A549 (cell line): ENCODE measurements at regions not wholly inside any gene's neighbourhood (a gene's known extent, or its start where the extent isn't known, plus 50 kb on each side); places are given as distances from the start of the nearest gene placed in this dataset.

ENCODE experiments used
- ATAC-seq, 2 experiments: fragments of 200-7000 bp in 1 of 2; fragments of >200 bp in 1 of 2; cut with Nextera tagmentation in 1 of 2; cut with Tn5 transposase in 1 of 2; 3 replicates each; pipeline versions ENCODE4 v1.8.0 to v1.9.1; 2018 to 2020; ENCODE audit warnings: mild to moderate bottlenecking in 1 of 2, moderate library complexity in 1 of 2
- CTCF ChIA-PET: fragments of 300-600 bp; sonication (Branson Sonifier 250); formaldehyde crosslinking; extraction: SDS; loops from one replicate; lab custom pipeline; 2021; ENCODE audit warnings: antibody characterized with exemption, inconsistent platforms; lab: Yijun Ruan, JAX
- POLR2A ChIA-PET: fragments of 350-600 bp; formaldehyde crosslinking; extraction: SDS; loops from one replicate; lab custom pipeline; 2021; ENCODE audit warnings: antibody characterized with exemption, inconsistent platforms; lab: Yijun Ruan, JAX
- DNase-seq, 2 experiments: peaks; one replicate each; pipeline versions ENCODE4 v3.0.0 to v3.0.0-alpha.2; 2011 to 2016; ENCODE audit warnings: low read depth in 1 of 2, low spot score in 1 of 2
- FAIRE-seq: peaks from 2 replicates; lab custom pipeline; 2011; peaks lifted over from hg19 to GRCh38; lab: Jason Lieb, UNC
- H3K27ac ChIP-seq, 2 experiments: fragments of >200 bp; sonication (Bioruptor Twin); formaldehyde crosslinking; 3 replicates each; pipeline ENCODE4 v1.5.1; 2016 to 2017
- H3K4me1 ChIP-seq: fragments of >200 bp; sonication (Bioruptor Twin); formaldehyde crosslinking; 3 replicates; pipeline ENCODE4 v1.6.1; 2016
- H3K4me2 ChIP-seq: fragments of >200 bp; sonication (Bioruptor Twin); formaldehyde crosslinking; 3 replicates; pipeline ENCODE4 v1.6.1; 2016
- H3K4me3 ChIP-seq: fragments of >200 bp; sonication (Bioruptor Twin); formaldehyde crosslinking; 3 replicates; pipeline ENCODE4 v1.5.1; 2016
- H3K9me3 ChIP-seq: fragments of >200 bp; sonication (Bioruptor Twin); formaldehyde crosslinking; 3 replicates; pipeline ENCODE4 v1.6.1; 2016
- BHLHE40 ChIP-seq: IDR thresholded peaks from 2 replicates; pipeline ENCODE4 v1.6.1; 2012; ENCODE audit warnings: low read depth, low read length, inconsistent platforms
- CBX2 ChIP-seq: fragments of 200-600 bp; sonication (generic); IDR thresholded peaks from 2 replicates; pipeline ENCODE4 v1.6.1; 2016; ENCODE audit warnings: low read depth, mild to moderate bottlenecking, borderline replicate concordance
- CBX8 ChIP-seq: fragments of 200-600 bp; sonication (generic); IDR thresholded peaks from 2 replicates; pipeline ENCODE4 v1.6.1; 2016
- CEBPB ChIP-seq, 2 experiments: fragments of >200 bp in 1 of 2; sonication (Bioruptor Twin) in 1 of 2; formaldehyde crosslinking in 1 of 2; IDR thresholded peaks; 2 replicates each; pipeline ENCODE4 v1.6.1; 2012 to 2016
- FOXS1 ChIP-seq: fragments of 250-450 bp; sonication (Bioruptor Pico); IDR thresholded peaks from 2 replicates; pipeline ENCODE4 v1.5.0; 2020; ENCODE audit warnings: mild to moderate bottlenecking, moderate library complexity
- HDAC2 ChIP-seq: fragments of 200-600 bp; sonication (generic); IDR thresholded peaks from 2 replicates; pipeline ENCODE4 v1.6.1; 2016
- HEYL ChIP-seq: fragments of 250-450 bp; sonication (Bioruptor Pico); IDR thresholded peaks from 2 replicates; pipeline ENCODE4 v1.8.0; 2021; ENCODE audit warnings: mild to moderate bottlenecking, moderate library complexity
- JUN ChIP-seq, 2 experiments: fragments of >200 bp; sonication (Bioruptor Twin); formaldehyde crosslinking; IDR thresholded peaks; 2 replicates in 1 of 2; 3 replicates in 1 of 2; pipeline ENCODE4 v1.6.1; 2016 to 2017
- KDM1A ChIP-seq: fragments of 200-600 bp; sonication (generic); IDR thresholded peaks from 2 replicates; pipeline ENCODE4 v1.6.1; 2016; ENCODE audit warnings: low read depth, mild to moderate bottlenecking
- KDM5A ChIP-seq: fragments of 200-600 bp; sonication (generic); IDR thresholded peaks from 2 replicates; pipeline ENCODE4 v1.6.1; 2016; ENCODE audit warnings: antibody characterized with exemption, mild to moderate bottlenecking
- MAFK ChIP-seq: fragments of 450-650 bp; IDR thresholded peaks from 2 replicates; pipeline ENCODE4 v1.6.1; 2014; ENCODE audit not compliant: partially characterized antibody
- NPAS2 ChIP-seq: fragments of 250-450 bp; sonication (Bioruptor Pico); IDR thresholded peaks from 2 replicates; pipeline ENCODE4 v1.8.0; 2022; ENCODE audit warnings: mild to moderate bottlenecking, moderate library complexity, borderline replicate concordance
- PHF8 ChIP-seq: fragments of 200-600 bp; sonication (generic); IDR thresholded peaks from 2 replicates; pipeline ENCODE4 v1.6.1; 2016; ENCODE audit warnings: low read depth, mild to moderate bottlenecking, antibody characterized with exemption, moderate library complexity, borderline replicate concordance
- RAD21 ChIP-seq, 2 experiments: fragments of >200 bp in 1 of 2; sonication (Bioruptor Twin) in 1 of 2; formaldehyde crosslinking in 1 of 2; IDR thresholded peaks in 1 of 2; conservative IDR thresholded peaks in 1 of 2; 2 replicates in 1 of 2; 3 replicates in 1 of 2; pipeline ENCODE4 v1.6.1; 2012 to 2018; ENCODE audit warnings: inconsistent platforms in 1 of 2
- RARB ChIP-seq: fragments of 250-450 bp; sonication (Bioruptor Pico); IDR thresholded peaks from 2 replicates; pipeline ENCODE4 v1.8.0; 2021; ENCODE audit warnings: mild to moderate bottlenecking, moderate library complexity
- ZC3H11A ChIP-seq: fragments of 450-650 bp; IDR thresholded peaks from 2 replicates; pipeline ENCODE4 v1.6.1; 2014; ENCODE audit warnings: antibody characterized with exemption, mild to moderate bottlenecking
- ZFP36 ChIP-seq: fragments of 450-650 bp; IDR thresholded peaks from 2 replicates; pipeline ENCODE4 v1.6.1; 2014; ENCODE audit warnings: borderline replicate concordance; ENCODE audit not compliant: partially characterized antibody
- ZSCAN20 ChIP-seq: fragments of 250-450 bp; sonication (Bioruptor Pico); IDR thresholded peaks from 2 replicates; pipeline ENCODE4 v1.8.0; 2022; ENCODE audit warnings: mild to moderate bottlenecking, moderate library complexity
- WGBS: methylation state at CpG from one replicate; pipeline ENCODE4 v1.1.6; 2017; ENCODE audit errors: missing lambda C conversion rate; 5-methylcytosine and 5-hydroxymethylcytosine counted together
- TF ChIP-seq, protein P1 (sequence below): fragments of >200 bp; sonication (Bioruptor Twin); formaldehyde crosslinking; IDR thresholded peaks from 3 replicates; pipeline ENCODE4 v1.5.1; 2016
- TF ChIP-seq, protein P2 (sequence below): IDR thresholded peaks from 2 replicates; pipeline ENCODE4 v1.6.1; 2012
- TF ChIP-seq, protein P3 (sequence below): fragments of 450-650 bp; IDR thresholded peaks from 2 replicates; pipeline ENCODE4 v1.6.1; 2014; ENCODE audit warnings: antibody characterized with exemption

DNA sequence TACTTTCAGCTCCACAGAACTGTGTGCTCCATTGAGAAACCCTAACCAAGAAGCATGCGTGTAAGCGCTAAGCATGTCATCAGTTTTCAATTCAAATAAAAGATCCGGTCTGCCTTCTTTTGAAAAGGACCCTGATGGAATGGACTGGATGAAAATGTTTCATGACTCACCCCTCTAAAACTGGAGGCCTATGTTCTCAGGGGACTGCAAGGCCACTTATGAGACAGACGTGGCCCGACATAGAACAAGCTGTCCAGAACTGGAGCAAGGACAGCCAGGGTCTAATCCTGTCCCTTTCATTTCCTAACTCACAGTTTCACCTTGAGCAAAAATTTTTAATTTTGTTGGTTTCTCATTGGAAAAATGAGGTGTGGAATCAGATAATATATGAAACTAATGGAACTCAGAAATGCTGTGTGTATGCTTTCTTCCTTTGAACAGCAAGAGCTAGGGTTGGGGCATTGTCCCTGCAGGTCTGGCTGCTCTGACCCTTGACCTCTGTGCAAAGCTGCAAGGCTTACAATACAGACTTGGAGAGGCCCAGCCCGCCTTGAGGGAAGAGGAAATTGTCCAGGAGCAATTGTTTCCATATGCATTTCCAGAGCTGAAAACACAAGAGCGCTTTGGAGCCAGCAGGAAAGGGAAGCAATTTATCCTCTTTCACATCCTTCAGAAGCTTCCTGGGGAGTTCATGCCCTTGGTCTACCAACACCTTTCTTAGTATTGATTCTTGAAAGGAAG is 553.4 kb upstream of the KLF12 start:
- H3K4me1 ChIP-seq: no peaks in the 10 kb centered on the region
- FAIRE-seq (no peak), ATAC-seq (no peak), DNase-seq (no peak)
- H3K27ac ChIP-seq: no peak overlapping the region
- ChIA-PET CTCF (no interaction called here), POLR2A (no interaction called here)
- H3K4me2 ChIP-seq: no peak overlapping the region
- H3K9me3 ChIP-seq: no peaks in the 10 kb centered on the region
- WGBS: 77% methylated on average over 5 of the region's 7 CpGs
- no peak overlapping the region for H3K4me3 ChIP-seq
- TF ChIP-seq, protein P1, sequence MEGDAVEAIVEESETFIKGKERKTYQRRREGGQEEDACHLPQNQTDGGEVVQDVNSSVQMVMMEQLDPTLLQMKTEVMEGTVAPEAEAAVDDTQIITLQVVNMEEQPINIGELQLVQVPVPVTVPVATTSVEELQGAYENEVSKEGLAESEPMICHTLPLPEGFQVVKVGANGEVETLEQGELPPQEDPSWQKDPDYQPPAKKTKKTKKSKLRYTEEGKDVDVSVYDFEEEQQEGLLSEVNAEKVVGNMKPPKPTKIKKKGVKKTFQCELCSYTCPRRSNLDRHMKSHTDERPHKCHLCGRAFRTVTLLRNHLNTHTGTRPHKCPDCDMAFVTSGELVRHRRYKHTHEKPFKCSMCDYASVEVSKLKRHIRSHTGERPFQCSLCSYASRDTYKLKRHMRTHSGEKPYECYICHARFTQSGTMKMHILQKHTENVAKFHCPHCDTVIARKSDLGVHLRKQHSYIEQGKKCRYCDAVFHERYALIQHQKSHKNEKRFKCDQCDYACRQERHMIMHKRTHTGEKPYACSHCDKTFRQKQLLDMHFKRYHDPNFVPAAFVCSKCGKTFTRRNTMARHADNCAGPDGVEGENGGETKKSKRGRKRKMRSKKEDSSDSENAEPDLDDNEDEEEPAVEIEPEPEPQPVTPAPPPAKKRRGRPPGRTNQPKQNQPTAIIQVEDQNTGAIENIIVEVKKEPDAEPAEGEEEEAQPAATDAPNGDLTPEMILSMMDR: no peak
- TF ChIP-seq ZSCAN20 (CRISPR knock-in tag) (no peak), RARB (CRISPR knock-in tag) (no peak), PHF8 (no peak), JUN (IDR thresholded peaks at IDR 0.05) (no peak), CEBPB (IDR thresholded peaks at IDR 0.05) (no peak), KDM1A (no peak), HDAC2 (no peak), CBX2 (no peak), HEYL (CRISPR knock-in tag) (no peak), KDM5A (no peak), BHLHE40 (no peak), MAFK (no peak)
- TF ChIP-seq, protein P2, sequence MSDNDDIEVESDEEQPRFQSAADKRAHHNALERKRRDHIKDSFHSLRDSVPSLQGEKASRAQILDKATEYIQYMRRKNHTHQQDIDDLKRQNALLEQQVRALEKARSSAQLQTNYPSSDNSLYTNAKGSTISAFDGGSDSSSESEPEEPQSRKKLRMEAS: no peak
- TF ChIP-seq, protein P3, sequence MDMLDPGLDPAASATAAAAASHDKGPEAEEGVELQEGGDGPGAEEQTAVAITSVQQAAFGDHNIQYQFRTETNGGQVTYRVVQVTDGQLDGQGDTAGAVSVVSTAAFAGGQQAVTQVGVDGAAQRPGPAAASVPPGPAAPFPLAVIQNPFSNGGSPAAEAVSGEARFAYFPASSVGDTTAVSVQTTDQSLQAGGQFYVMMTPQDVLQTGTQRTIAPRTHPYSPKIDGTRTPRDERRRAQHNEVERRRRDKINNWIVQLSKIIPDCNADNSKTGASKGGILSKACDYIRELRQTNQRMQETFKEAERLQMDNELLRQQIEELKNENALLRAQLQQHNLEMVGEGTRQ: no peak

DNA sequence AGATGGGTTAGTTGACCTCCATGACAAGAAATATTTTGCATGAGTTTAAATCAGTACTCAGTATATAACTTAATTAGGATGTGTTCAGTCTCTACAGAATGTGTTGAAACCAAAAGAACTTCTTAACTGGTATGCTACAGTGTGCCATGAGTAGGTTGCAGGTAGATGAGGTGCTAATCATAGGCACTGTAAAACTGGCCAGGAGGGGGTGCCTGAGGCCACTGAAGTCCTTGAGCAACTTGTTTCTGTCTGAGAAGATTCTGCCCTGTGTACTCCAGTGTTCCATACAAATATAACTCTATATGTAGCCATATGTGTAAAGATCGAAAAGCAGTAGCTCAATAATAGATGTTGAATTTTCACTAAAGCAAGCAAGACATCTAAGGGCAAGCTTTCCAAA is 549.2 kb upstream of the KLF12 start:
- no peaks in the 10 kb centered on the region for H3K9me3 ChIP-seq
- 88% methylated on average over 1 of the region's 1 CpG for WGBS
- H3K4me1 ChIP-seq: no peaks in the 10 kb centered on the region
- FAIRE-seq: no peak
- TF ChIP-seq ZC3H11A (no peak), RAD21 (conservative IDR thresholded peaks at IDR 0.05 in 1 of 2, IDR thresholded peaks at IDR 0.05 in 1 of 2) (0 out of 5 replicates have a peak, but pooled peaks of 1 of the 2 experiments have one; percentile 2), NPAS2 (CRISPR knock-in tag) (no peak)
- TF ChIP-seq, all 56 proteins: peak for 1
- ATAC-seq (no peak), DNase-seq (no peak)
- ChIA-PET POLR2A (no interaction called here), CTCF (no interaction called here)
- Histone ChIP-seq H3K27ac (no peak overlapping the region), H3K4me2 (no peak overlapping the region), H3K4me3 (no peak overlapping the region)

- DNase-seq (no peak), FAIRE-seq (no peak), ATAC-seq (no peak)
- H3K4me2 ChIP-seq: no peak overlapping the region
- TF ChIP-seq FOXS1 (CRISPR knock-in tag) (no peak), ZFP36 (no peak), ZC3H11A (no peak), HDAC2 (no peak), CBX8 (no peak)
- TF ChIP-seq, protein P2: no peak
- H3K9me3 ChIP-seq: no peaks in the 10 kb centered on the region
- no peak overlapping the region for H3K27ac ChIP-seq
- no peak overlapping the region for H3K4me3 ChIP-seq
- POLR2A ChIA-PET: no interaction called here
- CTCF ChIA-PET: no interaction called here
- H3K4me1 ChIP-seq: no peaks in the 10 kb centered on the region
- 91% methylated on average over 1 of the region's 1 CpG for WGBS
These were observed 548.5 kb upstream of the KLF12 start for GRCh38 chr13:74682746-74683145.
